HepG2 (cell line): ENCODE measurements at regions not wholly inside any gene's neighbourhood (a gene's known extent, or its start where the extent isn't known, plus 50 kb on each side); places are given as distances from the start of the nearest gene placed in this dataset.

Source experiments
- ATAC-seq: fragments of 200-7000 bp; cut with Tn5 transposase; 3 replicates; pipeline ENCODE4 v1.9.1; 2020; ENCODE audit warnings: mild to moderate bottlenecking, moderate library complexity
- BruUV-seq: library from RNA; stranded (reverse); fragments of 400-500 nt; replicated peaks from 2 replicates; lab custom pipeline; 2021; lab: Mats Ljungman, UMichigan
- CTCF ChIA-PET: fragments of 300-600 bp; formaldehyde crosslinking; extraction: SDS; loops from one replicate; lab custom pipeline; 2021; ENCODE audit warnings: low total read pairs, inconsistent platforms, low intra/inter-chr PET ratio; lab: Yijun Ruan, JAX
- POLR2A ChIA-PET: fragments of 350-600 bp; sonication (Branson Sonifier 250); formaldehyde crosslinking; loops from one replicate; lab custom pipeline; 2020; ENCODE audit warnings: antibody characterized with exemption, inconsistent platforms; lab: Yijun Ruan, JAX
- DNase-seq: peaks from one replicate; pipeline ENCODE4 v3.0.0-alpha.2; 2015; ENCODE audit warnings: low spot score
- FAIRE-seq: peaks from 3 replicates; lab custom pipeline; 2011; peaks lifted over from hg19 to GRCh38; lab: Jason Lieb, UNC
- H2AFZ ChIP-seq: one replicate; pipeline ENCODE4 v1.6.1; 2011; ENCODE audit warnings: low read length, inconsistent platforms
- H3K27ac ChIP-seq: fragments of 300-600 bp; 3 replicates; pipeline ENCODE4 v1.8.0; 2011; ENCODE audit warnings: mixed run types, mild to moderate bottlenecking, mixed read lengths, low read length, inconsistent platforms; ENCODE audit not compliant: insufficient read depth; ENCODE audit errors: extremely low read length
- H3K27me3 ChIP-seq, 2 experiments: fragments of 200-600 bp in 1 of 2; 2 replicates in 1 of 2; 3 replicates in 1 of 2; pipeline versions ENCODE4 v1.6.0 to v1.8.0; 2011; ENCODE audit warnings: low read length in 2 of 2, mild to moderate bottlenecking in 2 of 2, moderate library complexity in 2 of 2, inconsistent platforms in 1 of 2; ENCODE audit not compliant: insufficient read depth in 2 of 2, control insufficient read depth in 1 of 2
- H3K36me3 ChIP-seq, 2 experiments: fragments of 200-600 bp in 1 of 2; replicated peaks in 1 of 2; 2 replicates in 1 of 2; 3 replicates in 1 of 2; pipeline versions ENCODE4 v1.5.1 to v1.8.0; 2011; ENCODE audit warnings: low read length in 2 of 2, inconsistent platforms in 1 of 2; ENCODE audit not compliant: insufficient read depth in 2 of 2, control insufficient read depth in 1 of 2
- H3K4me1 ChIP-seq: 2 replicates; pipeline ENCODE4 v1.5.1; 2012; ENCODE audit warnings: low read length, inconsistent platforms; ENCODE audit not compliant: insufficient read depth
- H3K4me2 ChIP-seq: 2 replicates; pipeline ENCODE4 v1.6.0; 2011; ENCODE audit warnings: low read depth, low read length, inconsistent platforms
- H3K4me3 ChIP-seq, 3 experiments: fragments of 200-600 bp in 1 of 3; sonication (generic), shearing (Covaris generic) in 1 of 3; replicated peaks in 1 of 3; 2 replicates each; pipeline ENCODE4 v1.5.1; 2011 to 2016; ENCODE audit warnings: low read length in 3 of 3, inconsistent platforms in 2 of 3, low read depth in 2 of 3, mild to moderate bottlenecking in 2 of 3, control low read depth in 1 of 3, mixed read lengths in 1 of 3; ENCODE audit not compliant: insufficient read depth in 1 of 3
- H3K79me2 ChIP-seq: one replicate; pipeline ENCODE4 v1.6.1; 2011; ENCODE audit warnings: low read length, inconsistent platforms; ENCODE audit not compliant: insufficient read depth
- H3K9ac ChIP-seq: 2 replicates; pipeline ENCODE4 v1.6.0; 2011; ENCODE audit warnings: mild to moderate bottlenecking, low read depth, low read length, inconsistent platforms; ENCODE audit not compliant: insufficient read depth
- H3K9me3 ChIP-seq: 2 replicates; pipeline ENCODE4 v1.5.1; 2012; ENCODE audit warnings: mild to moderate bottlenecking, low read length
- H4K20me1 ChIP-seq: 2 replicates; pipeline ENCODE4 v1.6.0; 2011; ENCODE audit warnings: inconsistent platforms, mild to moderate bottlenecking, low read length, moderate library complexity; ENCODE audit not compliant: insufficient read depth
- DDIT3 ChIP-seq: sonication (generic); formaldehyde crosslinking; IDR thresholded peaks from 2 replicates; pipeline ENCODE4 v1.4.0; 2020; ENCODE audit warnings: mild to moderate bottlenecking, missing genetic modification reagents
- E2F1 ChIP-seq: sonication (generic); formaldehyde crosslinking; IDR thresholded peaks from 2 replicates; pipeline ENCODE4 v1.5.0; 2020; ENCODE audit warnings: missing genetic modification reagents
- HIC2 ChIP-seq: sonication (generic); formaldehyde crosslinking; IDR thresholded peaks from 2 replicates; pipeline ENCODE4 v1.9.0; 2022; ENCODE audit warnings: low read depth, missing genetic modification reagents
- MEF2D ChIP-seq: sonication (generic); formaldehyde crosslinking; IDR thresholded peaks from 2 replicates; pipeline ENCODE4 v1.5.1; 2020; ENCODE audit warnings: mild to moderate bottlenecking, missing genetic modification reagents
- MIXL1 ChIP-seq: IDR thresholded peaks from 2 replicates; pipeline ENCODE4 v1.6.1; 2016
- NFATC3 ChIP-seq: sonication (generic); formaldehyde crosslinking; IDR thresholded peaks from 2 replicates; pipeline ENCODE4 v1.5.1; 2020; ENCODE audit warnings: mild to moderate bottlenecking, missing genetic modification reagents
- SIN3B ChIP-seq: fragments of 150-350 bp; IDR thresholded peaks from 2 replicates; pipeline ENCODE4 v1.6.1; 2014; ENCODE audit warnings: low read length
- ZBTB4 ChIP-seq: sonication (generic); formaldehyde crosslinking; IDR thresholded peaks from 2 replicates; pipeline ENCODE4 v1.4.0; 2020; ENCODE audit warnings: missing genetic modification reagents, mild to moderate bottlenecking, borderline replicate concordance
- ZFP36L2 ChIP-seq: sonication (generic); formaldehyde crosslinking; IDR thresholded peaks from 2 replicates; pipeline ENCODE4 v1.4.0; 2020; ENCODE audit warnings: missing genetic modification reagents
- ZNF30 ChIP-seq: sonication (generic); formaldehyde crosslinking; IDR thresholded peaks from 2 replicates; pipeline ENCODE4 v1.5.0; 2020; ENCODE audit warnings: mild to moderate bottlenecking, missing genetic modification reagents
- ZNF512B ChIP-seq: sonication (generic); formaldehyde crosslinking; IDR thresholded peaks from 2 replicates; pipeline ENCODE4 v1.5.1; 2020; ENCODE audit warnings: missing genetic modification reagents, mild to moderate bottlenecking, borderline replicate concordance
- ZNF576 ChIP-seq: sonication (generic); formaldehyde crosslinking; IDR thresholded peaks from 2 replicates; pipeline ENCODE4 v1.4.0; 2020; ENCODE audit warnings: mild to moderate bottlenecking, missing genetic modification reagents
- ZNF768 ChIP-seq: sonication (generic); formaldehyde crosslinking; IDR thresholded peaks from 2 replicates; pipeline ENCODE4 v1.4.0; 2020; ENCODE audit warnings: missing genetic modification reagents
- WGBS: methylation state at CpG from one replicate; pipeline ENCODE4 v1.1.6; 2017; ENCODE audit warnings: low lambda C conversion rate; 5-methylcytosine and 5-hydroxymethylcytosine counted together
- in situ Hi-C: cut with HindIII; loops from 2 replicates; pipeline ENCODE4 v1.10.0; 2017; ENCODE audit warnings: low pct_unique_long_range_greater_than_20kb; ENCODE audit not compliant: extremely low pct_ligation_motif_present
- intact Hi-C: fragments of 100-400 bp; cut with micrococcal nuclease; formaldehyde crosslinking; loops from one replicate; pipeline ENCODE4 v1.10.0; 2022; ENCODE audit not compliant: unreplicated experiment

- Histone ChIP-seq H3K27me3 (no peaks in the 10 kb centered on the region), H3K27ac (no peak overlapping the region), H3K4me1 (no peaks in the 10 kb centered on the region), H3K36me3 (no peaks in the 10 kb centered on the region), H4K20me1 (no peaks in the 10 kb centered on the region), H3K79me2 (no peaks in the 10 kb centered on the region), H3K9me3 (no peaks in the 10 kb centered on the region), H3K9ac (no peak overlapping the region), H3K4me3 (no peak overlapping the region), H3K4me2 (no peak overlapping the region), H2AFZ (no peak overlapping the region)
- DNase-seq (no peak), FAIRE-seq (no peak), ATAC-seq (no peak)
- no TSS peak for BruUV-seq
- POLR2A ChIA-PET = no interaction called here
- in situ Hi-C loops (no loop called here), intact Hi-C loops (no loop called here)
- CTCF ChIA-PET = no interaction called here
- 82% methylated on average over 1 of the region's 1 CpG for WGBS
- TF ChIP-seq HIC2 (CRISPR knock-in tag) (no peak), ZNF512B (CRISPR knock-in tag) (no peak), ZNF768 (CRISPR knock-in tag) (no peak), ZNF30 (CRISPR knock-in tag) (no peak), ZNF576 (CRISPR knock-in tag) (no peak), E2F1 (CRISPR knock-in tag) (no peak), SIN3B (no peak), NFATC3 (CRISPR knock-in tag) (no peak), ZFP36L2 (no peak), DDIT3 (CRISPR knock-in tag) (no peak), MIXL1 (CRISPR knock-in tag) (no peak), MEF2D (no peak), ZBTB4 (CRISPR knock-in tag) (no peak)
These were observed 91.4 kb upstream of the ADGRG2 start for GRCh38 chrX:19213610-19214152.
